WERI-Rb-1 (cell line): ENCODE measurements at regions not wholly inside any gene's neighbourhood (a gene's known extent, or its start where the extent isn't known, plus 50 kb on each side); places are given as distances from the start of the nearest gene placed in this dataset.

Experiments used
- DNase-seq: peaks from one replicate; pipeline ENCODE4 v3.0.0-alpha.2; 2020
- H3K27ac ChIP-seq: fragments of 250-450 bp; sonication (Bioruptor Pico); 2 replicates; pipeline ENCODE4 v1.5.1; 2020; ENCODE audit warnings: mild to moderate bottlenecking, moderate library complexity
- H3K27me3 ChIP-seq: fragments of 250-450 bp; sonication (Bioruptor Pico); 2 replicates; pipeline ENCODE4 v1.5.1; 2021; ENCODE audit warnings: mild to moderate bottlenecking, low read depth, moderate library complexity; ENCODE audit not compliant: insufficient read depth, severe bottlenecking
- H3K36me3 ChIP-seq: fragments of 250-450 bp; sonication (Bioruptor Pico); 2 replicates; pipeline ENCODE4 v1.5.1; 2020; ENCODE audit warnings: mild to moderate bottlenecking, moderate library complexity
- H3K4me3 ChIP-seq: 2 replicates; pipeline ENCODE4 v1.5.1; 2011; ENCODE audit warnings: low read depth, mild to moderate bottlenecking, control low read depth, low read length
- H3K9me3 ChIP-seq: fragments of 250-450 bp; sonication (Bioruptor Pico); 2 replicates; pipeline ENCODE4 v1.5.1; 2021; ENCODE audit warnings: mild to moderate bottlenecking, moderate library complexity; ENCODE audit not compliant: severe bottlenecking
- CTCF ChIP-seq: IDR thresholded peaks from 2 replicates; pipeline ENCODE4 v1.5.1; 2011; ENCODE audit warnings: low read depth, mild to moderate bottlenecking, control low read depth, inconsistent platforms, low read length

- DNase-seq = no peak
- H3K27ac ChIP-seq = no peak overlapping the region
- no peaks in the 10 kb centered on the region for H3K27me3 ChIP-seq
- no peak overlapping the region for H3K4me3 ChIP-seq
- TF ChIP-seq CTCF = no peak
- peaks cover 9% of the 10 kb centered on the region for H3K36me3 ChIP-seq
- H3K9me3 ChIP-seq = no peaks in the 10 kb centered on the region
Observed at GRCh38 chr1:173421789-173422188, 55.3 kb upstream of the PRDX6 start.

GRCh38 chr1:173422456-173422976, 54.6 kb upstream of the PRDX6 start:
- Histone ChIP-seq H3K27ac (no peak overlapping the region), H3K9me3 (no peaks in the 10 kb centered on the region), H3K27me3 (no peaks in the 10 kb centered on the region), H3K36me3 (peaks cover 3% of the 10 kb centered on the region), H3K4me3 (no peak overlapping the region)
- TF ChIP-seq CTCF = no peak
- no peak for DNase-seq

- DNase-seq = no peak
- no peaks in the 10 kb centered on the region for H3K36me3 ChIP-seq
- no peaks in the 10 kb centered on the region for H3K9me3 ChIP-seq
- no peak for TF ChIP-seq CTCF
- H3K4me3 ChIP-seq = no peak overlapping the region
- H3K27me3 ChIP-seq = no peaks in the 10 kb centered on the region
- H3K27ac ChIP-seq = no peak overlapping the region
Observed at GRCh38 chr1:173423291-173423690, 53.8 kb upstream of the PRDX6 start.

GRCh38 chr1:173424143-173424542, 53.0 kb upstream of the PRDX6 start:
- DNase-seq = no peak
- Histone ChIP-seq H3K27ac (no peak overlapping the region), H3K9me3 (no peaks in the 10 kb centered on the region), H3K36me3 (no peaks in the 10 kb centered on the region), H3K4me3 (no peak overlapping the region), H3K27me3 (no peaks in the 10 kb centered on the region)
- no peak for TF ChIP-seq CTCF

- TF ChIP-seq CTCF = no peak
- Histone ChIP-seq H3K4me3 (no peak overlapping the region), H3K9me3 (no peaks in the 10 kb centered on the region), H3K27me3 (no peaks in the 10 kb centered on the region), H3K27ac (no peak overlapping the region), H3K36me3 (no peaks in the 10 kb centered on the region)
- DNase-seq = no peak
Observed at GRCh38 chr1:173424782-173425407, 52.2 kb upstream of the PRDX6 start.

GRCh38 chr1:173426057-173426456, 51.1 kb upstream of the PRDX6 start:
- no peaks in the 10 kb centered on the region for H3K27me3 ChIP-seq
- TF ChIP-seq CTCF = no peak
- DNase-seq = no peak
- H3K27ac ChIP-seq = no peak overlapping the region
- H3K9me3 ChIP-seq = no peaks in the 10 kb centered on the region
- H3K4me3 ChIP-seq = no peak overlapping the region
- H3K36me3 ChIP-seq = no peaks in the 10 kb centered on the region
